Urothelium cell line (cell line): ENCODE measurements at regions not wholly inside any gene's neighbourhood (a gene's known extent, or its start where the extent isn't known, plus 50 kb on each side); places are given as distances from the start of the nearest gene placed in this dataset.
"Not testable (repeated sequence)": the region's sequence is repeated elsewhere in the genome, so short reads cannot be mapped to it uniquely, and the experiment has no call there.

Experiments used
- DNase-seq: peaks from one replicate; pipeline ENCODE4 v3.0.0; 2011; ENCODE audit warnings: low spot score, mixed read lengths
- FAIRE-seq: peaks from 2 replicates; lab custom pipeline; 2011; peaks lifted over from hg19 to GRCh38; lab: Jason Lieb, UNC

DNA sequence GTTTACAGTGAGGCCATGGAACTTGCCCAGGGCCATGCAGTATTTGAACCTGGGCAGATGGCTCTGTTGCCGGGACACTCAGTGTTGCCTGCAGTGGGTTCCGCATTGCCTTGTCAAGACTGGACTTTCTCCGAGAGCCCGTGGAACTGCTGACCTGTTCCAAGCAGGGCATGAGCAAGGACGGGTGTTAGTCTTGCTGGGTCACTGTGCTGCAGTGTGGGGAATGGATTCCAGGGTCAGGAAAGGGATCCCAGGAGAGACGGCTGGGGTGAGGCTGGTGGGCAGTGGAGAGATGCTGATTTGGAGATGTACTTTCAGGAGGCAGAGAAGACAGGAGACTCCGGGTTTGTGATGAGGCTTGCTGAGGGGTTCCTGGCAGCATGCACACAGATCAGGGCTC is 348.7 kb upstream of the HS6ST1 start:
- DNase-seq = no peak
- FAIRE-seq = no peak

DNA sequence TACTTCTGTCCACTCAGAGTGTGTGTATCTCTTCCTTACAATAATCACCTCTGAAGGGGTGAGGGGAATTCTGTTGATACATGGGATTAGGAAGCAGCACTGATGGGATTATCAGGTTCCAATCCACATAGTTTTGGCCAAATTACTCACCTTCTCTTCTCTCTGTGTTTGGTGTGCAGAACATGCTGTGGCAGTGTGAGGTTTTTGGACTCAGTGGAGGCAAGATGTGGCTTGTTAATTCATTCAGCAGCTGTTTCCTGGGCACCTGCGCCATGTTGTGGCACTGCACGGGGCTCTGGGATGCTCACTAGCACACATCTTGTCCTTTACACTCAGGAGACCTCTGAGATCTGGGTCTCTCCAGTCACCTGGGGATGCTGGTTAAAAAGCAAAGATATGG is 350.3 kb upstream of the HS6ST1 start:
- no peak for FAIRE-seq

DNA sequence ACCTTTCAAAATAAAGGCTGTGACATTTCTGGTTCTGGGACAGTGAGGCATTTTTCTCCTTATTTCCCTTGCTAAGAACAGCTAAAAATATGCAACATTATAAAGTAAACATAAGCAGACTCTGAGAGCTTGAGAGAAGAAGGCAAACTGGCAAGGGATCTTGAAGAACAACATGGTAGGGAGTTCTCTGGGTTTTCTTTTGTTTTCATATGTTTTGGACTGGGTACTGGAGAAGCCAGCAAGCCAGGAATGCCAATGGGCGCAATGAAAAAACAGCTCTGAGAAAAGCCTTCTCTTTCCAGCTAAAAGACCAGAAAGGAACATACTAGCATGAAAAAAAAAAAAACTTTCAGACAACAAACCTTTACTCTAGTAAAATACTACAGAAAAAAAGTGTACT is 351.4 kb upstream of the HS6ST1 start:
- no peak for DNase-seq
- FAIRE-seq = no peak

More for the DNA sequence above, 350.3 kb upstream of the HS6ST1 start:
- no peak for DNase-seq

DNA sequence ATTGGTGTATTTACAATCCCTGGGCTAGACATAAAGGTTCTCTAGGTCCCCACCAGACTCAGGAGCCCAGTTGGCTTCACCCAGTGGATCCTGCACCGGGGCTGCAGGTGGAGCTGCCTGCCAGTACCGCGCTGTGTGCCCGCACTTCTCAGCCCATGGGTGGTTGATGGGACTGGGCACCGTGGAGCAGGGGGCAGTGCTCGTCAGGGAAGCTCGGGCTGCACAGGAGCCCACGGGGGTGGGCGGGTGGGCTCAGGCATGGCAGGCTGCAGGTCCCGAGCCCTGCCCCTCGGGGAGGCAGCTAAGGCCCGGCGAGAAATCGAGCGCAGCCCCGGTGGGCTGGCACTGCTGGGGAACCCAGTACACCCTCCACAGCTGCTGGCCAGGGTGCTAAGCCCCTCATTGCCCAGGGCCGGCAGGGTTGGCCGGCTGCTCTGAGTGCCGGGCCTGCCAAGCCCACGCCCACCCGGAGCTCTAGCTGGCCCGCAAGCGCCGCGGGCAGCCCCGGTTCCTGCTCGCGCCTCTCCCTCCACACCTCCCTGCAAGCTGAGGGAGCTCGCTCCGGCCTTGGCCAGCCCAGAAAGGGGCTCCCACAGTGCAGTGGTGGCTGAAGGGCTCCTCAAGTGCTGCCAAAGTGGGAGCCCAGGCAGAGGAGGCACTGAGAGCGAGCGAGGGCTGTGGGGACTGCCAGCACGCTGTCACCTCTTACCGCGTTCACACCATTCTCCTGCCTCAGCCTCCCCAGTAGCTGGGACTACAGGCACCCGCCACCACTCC is 353.5 kb upstream of the HS6ST1 start:
- not testable (repeated sequence) for DNase-seq, FAIRE-seq

DNA sequence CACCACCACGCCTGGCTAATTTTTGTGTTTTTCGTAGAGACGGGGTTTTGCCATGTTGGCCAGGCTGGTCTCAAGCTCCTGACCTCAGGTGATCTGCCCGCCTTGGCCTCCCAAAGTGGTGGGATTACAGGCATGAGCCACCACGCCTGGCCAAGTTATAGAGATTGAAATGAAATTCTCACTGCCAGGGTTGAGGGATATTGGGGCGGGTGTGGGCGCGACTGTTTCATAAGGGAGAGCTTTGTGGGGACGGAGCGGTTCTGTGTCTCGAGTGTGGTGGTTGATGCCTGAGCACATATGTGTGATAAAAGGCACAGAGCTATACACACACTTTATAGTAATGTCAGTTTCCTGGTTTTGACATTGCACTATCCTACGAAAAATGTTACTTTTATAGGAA is 361.0 kb upstream of the HS6ST1 start:
- not testable (repeated sequence) for DNase-seq, FAIRE-seq

DNA sequence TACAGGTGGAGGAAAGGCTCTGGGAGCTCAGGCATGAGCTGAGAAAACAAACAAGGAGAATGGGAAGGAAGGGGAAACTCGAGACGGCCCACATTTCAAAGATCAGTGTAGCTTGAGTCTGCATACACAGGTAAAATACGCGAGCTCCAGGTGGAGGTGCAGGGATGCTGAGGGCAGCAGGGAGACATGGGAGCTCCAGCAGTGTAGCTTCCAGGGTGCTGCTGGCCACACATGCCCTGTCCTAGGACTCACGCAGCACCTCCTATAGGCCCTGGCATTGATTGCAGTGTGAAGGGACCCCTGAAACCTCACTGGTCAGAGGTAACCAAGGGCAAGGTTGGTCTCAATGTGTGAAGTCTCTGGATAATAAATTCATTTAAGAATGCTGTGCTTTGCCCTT is 362.8 kb upstream of the HS6ST1 start:
- FAIRE-seq (no peak), DNase-seq (peak; percentile 3)

DNA sequence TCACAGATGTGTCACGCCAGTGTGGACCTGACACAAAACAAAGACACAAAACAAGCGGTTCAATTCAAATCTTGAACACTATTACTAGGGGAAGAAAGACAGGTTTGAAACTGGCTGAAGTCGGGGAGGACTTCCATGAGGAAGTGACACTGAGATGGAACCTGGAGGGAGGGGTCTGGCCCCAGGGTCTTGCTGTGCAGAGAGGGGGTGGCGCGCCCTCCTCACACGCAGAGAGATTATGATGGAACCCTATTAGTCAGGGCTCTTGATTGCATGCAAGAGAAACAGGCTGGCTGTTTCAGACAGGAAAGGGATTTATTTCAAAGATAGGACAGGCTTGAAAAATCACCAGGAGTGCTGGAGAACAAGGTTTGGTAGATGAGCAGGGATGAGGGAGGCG is 363.6 kb upstream of the HS6ST1 start:
- DNase-seq (peak; percentile 2), FAIRE-seq (no peak)

DNA sequence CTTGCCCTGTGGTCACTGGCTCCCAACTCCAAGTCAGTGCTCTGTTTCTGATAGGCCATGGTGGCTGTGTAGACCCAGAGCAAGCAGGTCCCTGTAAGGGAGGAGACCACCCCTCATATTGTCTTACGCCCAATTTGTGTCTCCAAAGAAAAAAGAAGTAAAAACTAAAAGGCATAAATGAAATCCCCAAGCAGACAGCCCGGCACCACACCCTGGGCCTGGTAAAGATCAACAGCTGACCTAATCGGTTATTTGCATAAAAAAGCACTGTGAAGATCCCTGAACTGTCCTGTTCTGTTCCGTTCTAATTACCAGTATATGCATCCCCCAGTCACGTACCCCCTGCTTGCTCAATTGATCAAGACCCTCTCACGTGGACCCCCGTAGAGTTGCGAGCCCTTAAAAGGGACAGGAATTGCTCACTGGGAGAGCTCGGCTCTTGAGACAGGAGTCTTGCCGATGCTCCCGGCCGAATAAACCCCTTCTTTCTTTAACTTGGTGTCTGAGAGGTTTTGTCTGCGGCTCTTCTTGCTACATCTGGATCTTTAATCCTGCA is 364.1 kb upstream of the HS6ST1 start:
- no peak for DNase-seq
- FAIRE-seq = no peak

DNA sequence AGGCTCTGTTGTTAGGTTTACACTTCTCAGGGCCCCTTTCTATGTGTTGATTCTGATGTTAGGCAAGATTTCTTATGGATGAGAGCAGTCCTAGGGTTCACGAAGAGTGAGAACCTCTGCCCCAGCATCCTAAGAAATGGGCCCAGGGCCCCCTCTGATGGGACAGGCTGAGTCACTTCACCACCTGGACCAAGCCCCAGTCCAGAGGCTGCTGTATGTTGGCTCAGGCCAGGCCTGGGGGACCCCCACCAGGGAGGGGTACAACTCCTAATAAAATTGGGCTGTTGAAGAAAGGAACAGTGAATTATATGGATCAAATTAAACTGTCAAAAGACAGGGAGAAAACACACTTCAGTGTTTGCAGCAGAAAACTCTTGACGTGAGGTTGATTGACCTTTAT is 365.9 kb upstream of the HS6ST1 start:
- no peak for DNase-seq
- FAIRE-seq = no peak

DNA sequence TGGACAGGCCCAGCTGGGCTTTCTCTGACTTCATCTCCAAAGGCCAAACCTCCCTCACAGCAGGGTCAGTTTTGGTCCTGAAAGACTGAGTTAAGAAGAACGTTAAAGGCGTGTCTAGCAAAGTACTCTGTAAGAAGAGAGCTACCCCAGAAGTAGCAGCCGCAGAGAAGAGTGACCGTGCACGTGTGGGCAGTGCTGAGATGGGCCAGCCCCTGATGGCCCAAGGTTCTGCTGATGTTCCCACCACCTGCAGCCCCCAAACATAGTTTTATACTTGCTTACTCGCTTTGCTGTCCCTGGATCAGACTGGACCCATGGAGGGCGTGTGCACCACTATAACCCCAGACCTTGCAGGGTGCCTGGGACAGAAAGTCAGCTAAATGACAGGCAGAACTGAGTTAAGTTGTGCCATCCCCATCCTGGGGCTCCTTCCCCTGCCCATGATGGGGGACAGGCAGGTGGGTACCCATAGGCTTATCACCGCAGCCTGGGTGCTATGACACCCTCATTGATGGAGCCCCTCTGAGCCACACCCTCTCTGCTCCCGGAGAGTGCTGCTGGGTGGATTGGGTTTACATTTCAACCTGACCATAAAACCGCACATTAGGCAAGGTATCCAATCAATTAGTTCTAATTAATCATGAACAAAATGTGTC is 367.3 kb upstream of the HS6ST1 start:
- FAIRE-seq (no peak), DNase-seq (no peak)

DNA sequence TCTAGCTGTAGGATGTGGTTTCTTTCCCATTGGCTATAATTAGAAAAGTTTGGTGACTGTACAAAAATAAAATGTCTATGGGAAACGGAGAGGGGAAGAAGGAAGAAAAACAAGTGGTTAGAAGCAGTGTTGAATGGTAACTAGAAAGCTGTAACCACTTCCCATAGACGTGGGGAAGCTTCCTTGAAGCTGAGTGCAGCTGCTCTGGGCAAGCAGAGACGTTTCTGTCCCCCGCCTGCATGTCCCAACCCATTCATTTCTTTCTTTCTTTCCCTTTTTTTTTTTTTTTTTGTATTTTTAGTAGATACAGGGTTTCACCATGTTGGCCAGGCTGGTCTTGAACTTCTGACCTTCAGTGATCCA is 367.8 kb upstream of the HS6ST1 start:
- DNase-seq = no peak
- no peak for FAIRE-seq

DNA sequence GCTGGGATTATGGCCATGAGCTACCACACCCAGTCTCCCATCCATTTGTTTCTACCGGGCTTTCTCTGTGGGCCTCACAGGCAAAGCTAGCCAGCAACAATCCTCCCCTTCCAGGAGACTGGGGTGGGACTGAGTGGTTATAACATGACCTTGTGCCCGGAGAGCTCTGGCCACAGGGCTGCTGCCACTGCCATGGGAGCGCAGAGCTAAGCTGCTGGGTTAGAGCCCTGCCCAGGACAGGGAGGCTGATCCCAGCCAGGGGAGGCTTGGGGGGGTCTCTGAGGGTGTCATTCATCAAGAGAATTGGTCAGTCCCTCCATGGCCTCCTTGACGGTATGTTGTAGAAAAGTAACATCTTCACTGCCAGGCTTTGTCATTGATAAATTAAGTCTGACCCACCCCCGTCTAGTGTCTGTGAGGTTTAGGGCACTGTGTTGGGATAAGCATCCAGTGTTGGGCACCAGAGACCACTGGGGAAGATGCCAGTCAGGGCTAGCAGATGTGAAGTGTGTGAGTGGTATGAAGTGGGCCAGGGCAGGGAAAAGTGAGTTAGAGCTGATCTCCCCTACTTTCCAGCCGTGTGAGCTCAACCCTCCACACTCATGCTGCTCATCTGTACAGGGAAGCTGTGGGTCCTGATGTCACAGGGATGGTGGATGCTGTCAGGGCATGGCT is 368.4 kb upstream of the HS6ST1 start:
- DNase-seq (no peak), FAIRE-seq (no peak)

DNA sequence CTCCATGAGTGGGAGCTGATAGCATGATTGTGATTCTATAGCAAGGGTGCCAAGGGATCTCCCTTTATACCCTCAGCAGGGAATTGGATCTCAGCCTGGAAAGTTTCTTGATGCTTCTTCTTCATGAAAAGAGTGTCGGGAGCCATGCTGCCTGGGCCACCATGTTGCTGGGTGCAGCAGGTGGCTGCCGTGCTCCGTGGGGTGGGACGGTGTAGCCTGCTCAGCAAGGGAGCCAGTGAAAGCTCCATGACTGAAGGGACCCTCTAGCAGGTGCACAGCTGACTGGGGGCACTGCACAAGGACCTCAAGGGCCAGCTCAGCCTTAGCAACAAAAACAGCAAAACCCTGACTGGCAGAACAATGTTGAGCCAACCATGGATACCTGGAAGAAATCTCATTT is 368.9 kb upstream of the HS6ST1 start:
- no peak for DNase-seq
- no peak for FAIRE-seq

DNA sequence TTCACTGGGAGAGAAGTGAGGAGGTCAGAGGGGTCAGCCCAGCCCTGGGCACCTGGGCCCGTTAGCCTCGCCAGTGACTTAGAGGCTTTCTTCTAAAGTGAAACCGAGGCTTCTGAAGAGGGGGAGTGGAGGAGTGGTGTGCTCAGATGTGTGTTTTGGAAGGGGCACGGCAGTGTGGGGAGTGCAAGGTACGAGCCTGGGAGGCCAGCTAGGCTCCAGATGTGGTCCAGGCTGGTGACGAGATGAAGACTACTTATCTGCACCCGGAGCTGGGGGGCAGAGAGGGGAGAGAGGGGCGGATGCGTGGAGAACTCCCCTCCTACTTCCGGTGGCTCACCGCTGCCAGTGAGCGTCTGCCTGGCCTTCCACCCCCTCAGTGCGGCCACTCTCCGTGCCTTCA is 371.3 kb upstream of the HS6ST1 start:
- DNase-seq = no peak
- FAIRE-seq = no peak

DNA sequence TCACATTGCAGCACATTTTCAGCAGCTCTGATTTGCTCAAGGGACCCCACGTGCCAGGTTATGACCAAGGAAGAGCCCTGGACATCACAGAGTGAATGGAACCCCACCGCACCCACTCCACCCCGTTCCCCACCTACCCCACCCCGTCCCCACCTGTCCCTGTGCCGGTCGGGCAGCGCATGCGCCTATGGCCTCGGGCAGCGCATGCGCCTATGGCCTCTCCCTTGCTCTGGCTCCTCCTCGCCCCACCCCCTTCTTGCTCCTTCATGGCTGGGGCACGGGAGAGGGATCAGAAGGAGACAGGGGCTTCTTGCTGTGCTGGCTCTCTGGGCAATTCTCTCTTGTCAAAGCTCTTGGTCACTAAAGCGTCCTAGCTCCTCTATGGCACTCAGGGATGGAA is 371.8 kb upstream of the HS6ST1 start:
- FAIRE-seq (no peak), DNase-seq (no peak)

DNA sequence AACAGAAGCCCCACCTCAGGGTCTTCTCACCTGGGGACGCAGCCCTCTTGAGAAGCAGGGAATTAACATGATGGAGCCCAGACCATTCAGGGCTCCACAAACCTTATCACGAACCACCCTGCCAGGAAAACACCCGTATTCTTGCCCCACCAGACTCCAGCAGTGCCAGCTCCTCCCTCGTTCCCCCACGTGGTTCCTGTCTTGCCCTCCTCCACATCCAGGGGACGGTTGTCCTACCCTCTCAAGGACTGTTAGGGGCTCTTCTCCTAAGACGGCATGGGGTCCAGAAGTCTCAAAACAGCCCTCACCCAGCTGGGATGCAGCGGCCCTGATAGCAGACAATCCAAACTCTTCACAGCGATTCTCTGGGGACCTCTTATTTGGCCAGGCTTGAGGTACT is 372.2 kb upstream of the HS6ST1 start:
- FAIRE-seq (no peak), DNase-seq (no peak)

DNA sequence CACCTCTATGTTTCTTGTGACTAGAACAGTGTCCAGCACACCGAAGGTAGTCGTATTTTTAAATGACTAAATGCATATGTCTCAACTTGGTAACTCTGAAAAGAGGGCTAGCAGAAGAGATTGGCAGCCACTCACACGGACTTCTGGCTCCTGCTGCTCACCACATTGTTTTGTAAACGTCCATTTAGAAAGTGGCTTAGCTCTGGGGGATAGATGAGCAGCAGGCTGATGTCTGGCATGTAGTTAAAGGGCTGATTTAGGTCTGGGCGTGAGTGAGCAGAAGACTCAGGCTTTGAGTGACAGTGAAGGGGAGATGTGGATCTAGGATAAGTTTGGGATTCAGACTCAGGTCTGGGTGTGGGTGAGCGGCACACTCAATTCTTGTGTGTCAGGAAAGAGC is 372.9 kb upstream of the HS6ST1 start:
- FAIRE-seq (no peak), DNase-seq (no peak)

DNA sequence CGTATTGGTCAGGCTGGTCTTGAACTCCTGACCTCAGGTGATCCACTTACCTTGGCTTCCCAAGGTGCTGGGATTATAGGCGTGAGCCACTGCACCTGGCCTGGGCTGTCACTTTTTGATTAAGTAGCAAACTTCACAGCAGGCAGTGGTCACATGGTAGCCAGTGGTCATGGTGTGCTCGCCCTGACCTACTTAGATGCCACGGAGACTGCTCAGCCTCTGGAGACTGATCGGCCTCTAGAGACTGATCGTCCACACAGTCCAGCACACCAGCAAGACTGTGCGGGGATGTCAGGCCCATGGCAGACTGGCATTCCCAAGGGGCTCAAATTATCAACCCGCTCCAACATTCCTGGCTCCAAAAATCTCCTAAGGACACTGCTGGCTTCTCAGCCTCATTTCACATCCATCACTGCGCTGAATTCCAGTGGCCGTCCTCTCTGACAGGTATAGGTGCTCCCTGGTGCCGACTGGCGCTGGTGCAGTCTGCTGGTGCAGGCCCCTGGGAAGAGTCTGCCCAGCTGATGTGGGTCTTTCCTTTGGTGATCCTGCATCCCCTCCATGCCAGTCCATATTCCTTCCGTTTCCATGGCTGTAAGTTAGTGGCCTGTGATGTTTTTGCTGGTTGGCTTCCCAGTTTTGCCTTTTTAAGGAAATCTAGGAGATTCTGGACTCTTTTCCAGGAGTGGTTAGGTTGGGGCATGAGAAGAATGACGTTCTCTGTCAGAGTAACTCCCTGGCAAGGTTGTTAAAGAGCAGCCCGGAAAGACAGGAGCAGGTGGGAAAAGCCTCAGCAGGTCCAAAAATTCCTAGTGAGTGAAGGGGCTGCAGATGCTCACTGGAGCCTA is 374.5 kb upstream of the HS6ST1 start:
- FAIRE-seq = no peak
- DNase-seq = no peak

DNA sequence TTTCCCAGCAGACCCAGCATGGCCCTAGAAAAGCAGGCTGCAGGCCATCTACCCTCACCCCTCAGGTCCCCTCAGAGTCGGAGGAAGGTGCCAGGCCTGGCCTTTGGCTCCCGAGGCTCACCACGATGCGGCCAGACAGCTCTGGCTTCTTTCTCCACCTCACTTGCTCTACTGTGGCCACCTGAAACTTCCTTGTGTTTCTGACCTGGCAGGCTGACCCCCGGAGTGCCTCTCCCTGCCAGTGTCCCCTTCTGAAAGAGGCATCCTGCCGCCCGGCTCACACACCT is 375.0 kb upstream of the HS6ST1 start:
- no peak for FAIRE-seq

DNA sequence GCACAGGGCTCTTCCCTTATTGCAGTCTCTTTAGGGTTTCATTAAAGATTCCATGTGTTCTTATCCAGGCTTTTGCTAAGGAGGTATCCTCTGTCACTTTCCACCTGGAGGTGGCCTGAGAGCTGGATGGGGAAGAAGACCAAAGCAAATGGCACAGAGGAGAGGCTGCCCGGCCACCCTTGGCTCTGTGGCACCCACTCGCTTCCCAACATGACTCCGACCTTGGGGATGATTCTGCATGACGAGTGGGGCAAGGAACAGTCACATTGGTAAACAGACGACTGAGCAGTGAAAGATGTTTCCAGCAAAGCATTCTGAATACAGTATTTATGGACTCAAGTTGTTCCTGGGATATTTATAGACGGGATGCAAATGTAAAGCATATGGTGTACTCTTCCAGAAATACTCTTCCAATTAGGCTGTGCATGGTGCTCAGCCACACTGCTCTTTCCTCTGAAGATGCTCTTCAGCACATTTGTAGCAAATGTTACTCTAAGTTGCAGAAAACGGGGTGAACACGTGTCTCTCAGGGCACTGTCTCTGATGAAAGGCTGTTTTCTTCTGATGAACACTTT is 377.1 kb upstream of the HS6ST1 start:
- no peak for FAIRE-seq
- DNase-seq = no peak

More for the DNA sequence above, 375.0 kb upstream of the HS6ST1 start:
- DNase-seq = no peak

DNA sequence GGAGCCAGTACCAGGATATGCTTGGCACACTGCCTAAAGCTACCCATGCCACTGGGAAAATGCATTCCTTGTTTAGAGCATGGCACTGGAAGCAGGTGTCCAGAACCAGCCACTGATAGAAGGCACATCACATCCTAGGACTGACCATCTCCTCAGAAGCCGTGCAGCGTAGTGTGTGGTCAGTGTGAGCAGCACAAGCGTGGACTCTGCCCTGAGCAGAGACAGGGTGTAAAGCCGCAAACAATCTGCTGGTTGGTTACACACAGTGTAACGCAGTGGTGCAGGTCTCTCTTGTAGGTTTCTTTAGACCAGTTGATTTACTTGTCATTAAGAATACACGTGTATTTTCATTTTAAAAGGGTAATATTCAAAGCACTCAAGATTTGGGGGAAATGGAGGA is 377.8 kb upstream of the HS6ST1 start:
- DNase-seq = no peak
- FAIRE-seq = peak; percentile 58
